ENCODE measurements at regions not wholly inside any gene's neighbourhood (a gene's known extent, or its start where the extent isn't known, plus 50 kb on each side); places are given as distances from the start of the nearest gene placed in this dataset.

GRCh38 chr16:35450648-35451047 lies 1991.2 kb downstream of the TP53TG3F start:
- Histone ChIP-seq H3K4me1 (ENCODE audit: control insufficient read depth in 1 of 2, insufficient read depth in 2 of 2, low read length in 2 of 2) (no peaks in the 10 kb centered on the region), H3K4me2 (ENCODE audit: low read length) (no peak overlapping the region), H3K4me3 (replicated peaks in 1 of 2; ENCODE audit: low read depth in 1 of 2, low read length in 2 of 2) (no peak overlapping the region), H3K79me2 (ENCODE audit: insufficient read depth, low read length) (no peaks in the 10 kb centered on the region), H2AFZ (ENCODE audit: low read depth, low read length, poor library complexity, severe bottlenecking) (no peak overlapping the region), H3K36me3 (ENCODE audit: control insufficient read depth in 1 of 2, insufficient read depth in 2 of 2, low read length in 2 of 2) (no peaks in the 10 kb centered on the region), H3K9me3 (ENCODE audit: control insufficient read depth in 1 of 2, insufficient read depth in 1 of 2, low read depth in 1 of 2, low read length in 2 of 2) (peaks cover 12 to 38% of the 10 kb centered on the region in 2 experiments; a peak in 2 of 4 replicates), H3K9ac (ENCODE audit: low read length) (no peak overlapping the region), H3K9me2 (ENCODE audit: insufficient read depth) (no peaks in the 10 kb centered on the region), H4K20me1 (ENCODE audit: insufficient read depth) (no peaks in the 10 kb centered on the region), H3K27me3 (ENCODE audit: insufficient read depth, low read length) (no peaks in the 10 kb centered on the region), H3K27ac (ENCODE audit: low read depth, low read length) (no peak overlapping the region)
- no peak for TF ChIP-seq SP1 (IDR thresholded peaks at IDR 0.05; ENCODE audit: low read depth)
- no peak for TF ChIP-seq MAX (IDR thresholded peaks at IDR 0.05)
- TF ChIP-seq SIN3A (IDR thresholded peaks at IDR 0.05; ENCODE audit: low read depth): no peak
- TF ChIP-seq CBX3 (IDR thresholded peaks at IDR 0.05; ENCODE audit: low read depth): no peak
- no peak for TF ChIP-seq CTCF (IDR thresholded peaks at IDR 0.05 in 2 of 3, conservative IDR thresholded peaks at IDR 0.05 in 1 of 3; ENCODE audit: borderline replicate concordance in 1 of 3, insufficient read depth in 1 of 3, low read depth in 2 of 3, low read length in 2 of 3)
- TF ChIP-seq EZH2phosphoT487 (IDR thresholded peaks at IDR 0.05; ENCODE audit: borderline replicate concordance): no peak
- TF ChIP-seq POLR2A (IDR thresholded peaks at IDR 0.05; ENCODE audit: borderline replicate concordance, extremely low read depth, insufficient read depth, insufficient read length): no peak
- no peak for TF ChIP-seq ATF3 (IDR thresholded peaks at IDR 0.05)
- no peak for TF ChIP-seq ZFX (IDR thresholded peaks at IDR 0.05)
- no peak for TF ChIP-seq FOSL1 (IDR thresholded peaks at IDR 0.05; ENCODE audit: low read depth)
- TF ChIP-seq RAD21 (IDR thresholded peaks at IDR 0.05; ENCODE audit: low read depth): no peak
- TF ChIP-seq EZH2 (IDR thresholded peaks at IDR 0.05): no peak
- TF ChIP-seq ZBTB33 (IDR thresholded peaks at IDR 0.05; ENCODE audit: extremely low read depth, insufficient replicate concordance, low read length): no peak
- no peak for TF ChIP-seq YY1 (IDR thresholded peaks at IDR 0.05; ENCODE audit: extremely low read depth, insufficient replicate concordance, low read depth, low read length)
- TF ChIP-seq TCF7L2 (IDR thresholded peaks at IDR 0.05; ENCODE audit: borderline replicate concordance, extremely low read depth, insufficient read depth, insufficient read length): no peak
- ChIA-PET RAD21 (ENCODE audit: low non-redundant PET in 1 of 2, low total read pairs in 2 of 2, uncharacterized antibody in 2 of 2, unreplicated experiment in 2 of 2) (no interaction called here), CTCF (no interaction called here), POLR2A (no interaction called here)
- intact Hi-C loops (cut with micrococcal nuclease): no loop called here
- no TSS peak for BruUV-seq (replicated peaks)
- ATAC-seq (no peak), DNase-seq (ENCODE audit: low read depth, low spot score) (no peak)

All from HCT116 (cell line).